HCT116 (cell line): ENCODE measurements at regions not wholly inside any gene's neighbourhood (a gene's known extent, or its start where the extent isn't known, plus 50 kb on each side); places are given as distances from the start of the nearest gene placed in this dataset.

Experiments
- ATAC-seq: fragments of 200-7000 bp; cut with Tn5 transposase; 2 replicates; pipeline ENCODE4 v1.9.1; 2020; ENCODE audit warnings: mild to moderate bottlenecking, moderate library complexity
- BruUV-seq: library from RNA; stranded (reverse); fragments of 400-500 nt; replicated peaks from 2 replicates; lab custom pipeline; 2021; lab: Mats Ljungman, UMichigan
- CTCF ChIA-PET: fragments of 300-600 bp; sonication (Branson Sonifier 250); formaldehyde crosslinking; loops from one replicate; lab custom pipeline; 2021; ENCODE audit warnings: antibody characterized with exemption; lab: Charles Lee
- POLR2A ChIA-PET: fragments of 300-600, 350-600 bp; sonication (Branson Sonifier 250); formaldehyde crosslinking; loops from one replicate; lab custom pipeline; 2021; ENCODE audit warnings: antibody characterized with exemption; lab: Charles Lee
- RAD21 ChIA-PET, 2 experiments: fragments of 300-600 bp; sonication (Branson Sonifier 250); formaldehyde crosslinking; loops; one replicate each; lab custom pipeline; 2023; ENCODE audit warnings: low total read pairs in 2 of 2; ENCODE audit not compliant: uncharacterized antibody in 2 of 2, unreplicated experiment in 2 of 2, low non-redundant PET in 1 of 2; lab: Charles Lee
- DNase-seq: peaks from one replicate; pipeline ENCODE4 v3.0.0-alpha.2; 2010; ENCODE audit warnings: low read depth, low spot score
- H2AFZ ChIP-seq: fragments of 200-600 bp; shearing (Covaris generic), sonication (generic); 2 replicates; pipeline ENCODE4 v1.6.1; 2017; ENCODE audit warnings: low read depth, mixed run types, mixed read lengths, antibody characterized with exemption, low read length; ENCODE audit not compliant: poor library complexity, severe bottlenecking
- H3K27ac ChIP-seq: 2 replicates; pipeline ENCODE4 v1.5.1; 2012; ENCODE audit warnings: low read depth, low read length
- H3K27me3 ChIP-seq: fragments of 200-600 bp; sonication (generic); 2 replicates; pipeline ENCODE4 v1.6.1; 2016; ENCODE audit warnings: mixed run types, low read length, mixed read lengths; ENCODE audit not compliant: insufficient read depth
- H3K36me3 ChIP-seq, 2 experiments: fragments of 200-500 bp in 1 of 2; fragments of 200-600 bp in 1 of 2; sonication (Bioruptor generic) in 1 of 2; sonication (generic) in 1 of 2; 2 replicates each; pipeline versions ENCODE4 v1.5.1 to v1.6.1; 2014 to 2016; ENCODE audit warnings: low read length in 2 of 2, inconsistent platforms in 1 of 2, mixed read lengths in 1 of 2, mixed run types in 1 of 2; ENCODE audit not compliant: insufficient read depth in 2 of 2, control insufficient read depth in 1 of 2
- H3K4me1 ChIP-seq, 2 experiments: fragments of 200-600 bp in 1 of 2; sonication (generic) in 1 of 2; 2 replicates each; pipeline versions ENCODE4 v1.5.1 to v1.6.1; 2012 to 2017; ENCODE audit warnings: low read length in 2 of 2, inconsistent platforms in 1 of 2, mild to moderate bottlenecking in 1 of 2, mixed read lengths in 1 of 2, mixed run types in 1 of 2, moderate library complexity in 1 of 2; ENCODE audit not compliant: insufficient read depth in 2 of 2, control insufficient read depth in 1 of 2
- H3K4me2 ChIP-seq: fragments of 200-600 bp; sonication (generic); 2 replicates; pipeline ENCODE4 v1.6.1; 2017; ENCODE audit warnings: mixed run types, low read length, mixed read lengths
- H3K4me3 ChIP-seq, 2 experiments: fragments of 200-600 bp in 1 of 2; sonication (generic) in 1 of 2; replicated peaks in 1 of 2; 2 replicates each; pipeline ENCODE4 v1.5.1; 2011 to 2016; ENCODE audit warnings: low read length in 2 of 2, control low read depth in 1 of 2, low read depth in 1 of 2, mild to moderate bottlenecking in 1 of 2, mixed read lengths in 1 of 2, mixed run types in 1 of 2
- H3K79me2 ChIP-seq: fragments of 200-600 bp; sonication (generic); 2 replicates; pipeline ENCODE4 v1.6.1; 2017; ENCODE audit warnings: mild to moderate bottlenecking, mixed run types, low read length, moderate library complexity, mixed read lengths; ENCODE audit not compliant: insufficient read depth
- H3K9ac ChIP-seq: fragments of 200-600 bp; sonication (generic); 2 replicates; pipeline ENCODE4 v1.6.1; 2016; ENCODE audit warnings: low read length, mixed read lengths
- H3K9me2 ChIP-seq: fragments of 200-600 bp; sonication (generic), shearing (Covaris generic); 2 replicates; pipeline ENCODE4 v1.6.1; 2017; ENCODE audit warnings: mixed run types, mild to moderate bottlenecking, moderate library complexity; ENCODE audit not compliant: insufficient read depth
- H3K9me3 ChIP-seq, 2 experiments: fragments of 200-500 bp in 1 of 2; fragments of 200-600 bp in 1 of 2; sonication (Bioruptor generic) in 1 of 2; sonication (generic) in 1 of 2; 2 replicates each; pipeline ENCODE4 v1.6.1; 2014 to 2017; ENCODE audit warnings: low read length in 2 of 2, mixed read lengths in 2 of 2, inconsistent platforms in 1 of 2, low read depth in 1 of 2, mild to moderate bottlenecking in 1 of 2, mixed run types in 1 of 2, moderate library complexity in 1 of 2; ENCODE audit not compliant: control insufficient read depth in 1 of 2, insufficient read depth in 1 of 2
- H4K20me1 ChIP-seq: fragments of 200-600 bp; sonication (generic), shearing (Covaris generic); 2 replicates; pipeline ENCODE4 v1.6.1; 2017; ENCODE audit warnings: mixed run types, mild to moderate bottlenecking, moderate library complexity; ENCODE audit not compliant: insufficient read depth
- CBX3 ChIP-seq: IDR thresholded peaks from 2 replicates; pipeline ENCODE4 v1.6.1; 2012; ENCODE audit warnings: low read depth
- CEBPB ChIP-seq: IDR thresholded peaks from 2 replicates; pipeline ENCODE4 v1.6.1; 2012; ENCODE audit warnings: low read depth
- EGR1 ChIP-seq: IDR thresholded peaks from 2 replicates; pipeline ENCODE4 v1.6.1; 2012; ENCODE audit warnings: low read depth
- ELF1 ChIP-seq: IDR thresholded peaks from 2 replicates; pipeline ENCODE4 v1.6.1; 2012; ENCODE audit warnings: low read depth, borderline replicate concordance
- EZH2 ChIP-seq: fragments of 200-600 bp; sonication (generic); IDR thresholded peaks from 2 replicates; pipeline ENCODE4 v1.6.1; 2017; ENCODE audit warnings: antibody characterized with exemption, mixed run types
- EZH2phosphoT487 ChIP-seq: fragments of 200-600 bp; IDR thresholded peaks from 2 replicates; pipeline ENCODE4 v1.6.1; 2018; ENCODE audit warnings: antibody characterized with exemption, borderline replicate concordance
- JUND ChIP-seq: IDR thresholded peaks from 2 replicates; pipeline ENCODE4 v1.6.1; 2012
- MAX ChIP-seq: IDR thresholded peaks from 2 replicates; pipeline ENCODE4 v1.6.1; 2012
- POLR2AphosphoS5 ChIP-seq: IDR thresholded peaks from 2 replicates; pipeline ENCODE4 v1.6.1; 2011; ENCODE audit warnings: mild to moderate bottlenecking, low read depth, low read length, moderate library complexity
- RAD21 ChIP-seq: IDR thresholded peaks from 2 replicates; pipeline ENCODE4 v1.6.1; 2012; ENCODE audit warnings: low read depth, mild to moderate bottlenecking
- REST ChIP-seq: IDR thresholded peaks from 2 replicates; pipeline ENCODE4 v1.6.1; 2012; ENCODE audit warnings: low read depth
- SIN3A ChIP-seq: IDR thresholded peaks from 2 replicates; pipeline ENCODE4 v1.6.1; 2012; ENCODE audit warnings: low read depth
- SP1 ChIP-seq: IDR thresholded peaks from 2 replicates; pipeline ENCODE4 v1.6.1; 2012; ENCODE audit warnings: low read depth
- TCF7L2 ChIP-seq: IDR thresholded peaks from 2 replicates; pipeline ENCODE4 v1.7.0; 2011; ENCODE audit warnings: borderline replicate concordance, inconsistent platforms; ENCODE audit not compliant: insufficient read depth, insufficient read length; ENCODE audit errors: extremely low read depth
- ZFX ChIP-seq: fragments of 450-650 bp; IDR thresholded peaks from 2 replicates; pipeline ENCODE4 v1.6.1; 2017
- intact Hi-C: fragments of 100-400 bp; cut with micrococcal nuclease; formaldehyde crosslinking; loops from 2 replicates; pipeline ENCODE4 v1.10.0; 2022

- Histone ChIP-seq H3K4me1 (no peaks in the 10 kb centered on the region), H2AFZ (no peak overlapping the region), H3K27me3 (no peaks in the 10 kb centered on the region), H3K9me2 (no peaks in the 10 kb centered on the region), H3K4me2 (no peak overlapping the region), H3K9me3 (no peaks in the 10 kb centered on the region; a peak in 2 of 4 replicates), H3K36me3 (no peaks in the 10 kb centered on the region), H3K79me2 (no peaks in the 10 kb centered on the region), H3K4me3 (no peak overlapping the region), H3K9ac (no peak overlapping the region), H3K27ac (no peak overlapping the region), H4K20me1 (no peaks in the 10 kb centered on the region)
- ChIA-PET POLR2A (no interaction called here), CTCF (no interaction called here), RAD21 (no interaction called here)
- DNase-seq = no peak
- intact Hi-C loops = no loop called here
- no TSS peak for BruUV-seq
- ATAC-seq = no peak
- no peak for TF ChIP-seq REST
These were observed 451.3 kb upstream of the FAM98A start for GRCh38 chr2:34050413-34050812.

GRCh38 chr2:34045101-34045655 is 446.1 kb upstream of the FAM98A start:
- no peak overlapping the region for H2AFZ ChIP-seq
- CTCF ChIA-PET = no interaction called here
- POLR2A ChIA-PET = no interaction called here
- TF ChIP-seq MAX (no peak), CEBPB (no peak), EZH2 (no peak), RAD21 (no peak), SIN3A (no peak), CBX3 (no peak), ELF1 (no peak), SP1 (no peak), POLR2AphosphoS5 (no peak), EGR1 (no peak), EZH2phosphoT487 (no peak), ZFX (no peak), JUND (no peak), TCF7L2 (no peak), REST (no peak)

More at GRCh38 chr2:34045101-34045655, 446.1 kb upstream of the FAM98A start:
- ATAC-seq = no peak
- H3K9me3 ChIP-seq = no peaks in the 10 kb centered on the region
- no peaks in the 10 kb centered on the region for H3K4me1 ChIP-seq
- DNase-seq = no peak
- intact Hi-C loops = no loop called here
- no peak overlapping the region for H3K4me3 ChIP-seq
- no peak overlapping the region for H3K27ac ChIP-seq
- no peaks in the 10 kb centered on the region for H3K9me2 ChIP-seq
- H3K9ac ChIP-seq = no peak overlapping the region
- RAD21 ChIA-PET = no interaction called here
- BruUV-seq = no TSS peak
- H3K36me3 ChIP-seq = no peaks in the 10 kb centered on the region
- H3K4me2 ChIP-seq = no peak overlapping the region
- no peaks in the 10 kb centered on the region for H3K27me3 ChIP-seq
- no peaks in the 10 kb centered on the region for H3K79me2 ChIP-seq
- no peaks in the 10 kb centered on the region for H4K20me1 ChIP-seq
